Esophagus squamous epithelium (tissue), 5 donors: ENCODE measurements at regions not wholly inside any gene's neighbourhood (a gene's known extent, or its start where the extent isn't known, plus 50 kb on each side); places are given as distances from the start of the nearest gene placed in this dataset.

Experiments
- DNase-seq: peaks from one replicate; lab custom pipeline; 2025; lab: John Stamatoyannopoulos, UW
- H3K27ac ChIP-seq, 4 donors: fragments of 200-600 bp; sonication (generic); one replicate each; pipeline ENCODE4 v1.5.1; 2016 to 2019; ENCODE audit warnings: mild to moderate bottlenecking in 1 of 4
- H3K27me3 ChIP-seq, 4 donors: fragments of 200-600 bp; sonication (generic); 1 replicate in 3 of 4; 2 replicates in 1 of 4; pipeline versions ENCODE4 v1.5.1 to v1.6.0; 2017 to 2021; ENCODE audit warnings: antibody characterized with exemption in 1 of 4
- H3K36me3 ChIP-seq, 3 donors: fragments of 200-600 bp; sonication (generic); one replicate each; pipeline ENCODE4 v1.5.1; 2016 to 2019
- H3K4me1 ChIP-seq, 3 donors: fragments of 200-600 bp; sonication (generic); one replicate each; pipeline ENCODE4 v1.5.1; 2017 to 2019
- H3K4me3 ChIP-seq, 4 donors: fragments of 200-600 bp; sonication (generic); 1 replicate in 3 of 4; 2 replicates in 1 of 4; pipeline ENCODE4 v1.5.1; 2016 to 2019; ENCODE audit warnings: mild to moderate bottlenecking in 2 of 4, moderate library complexity in 1 of 4
- H3K9me3 ChIP-seq, 3 donors: fragments of 200-600 bp; sonication (generic); one replicate each; pipeline ENCODE4 v1.5.1; 2016 to 2019
- CTCF ChIP-seq, 6 experiments: fragments of 450-650 bp in 4 of 6; fragments of 200-600 bp in 2 of 6; sonication (generic) in 2 of 6; IDR thresholded peaks; one replicate each; pipeline ENCODE4 v1.5.1; 2016 to 2019; ENCODE audit warnings: antibody characterized with exemption in 6 of 6, mild to moderate bottlenecking in 4 of 6, moderate library complexity in 4 of 6
- POLR2A ChIP-seq, 4 donors: fragments of 450-650 bp; IDR thresholded peaks; one replicate each; pipeline ENCODE4 v1.6.1; 2017; ENCODE audit warnings: antibody characterized with exemption in 4 of 4, mild to moderate bottlenecking in 4 of 4, moderate library complexity in 3 of 4
- WGBS, 2 donors: methylation state at CpG; one replicate each; pipeline ENCODE4 v1.1.5; 2018; 5-methylcytosine and 5-hydroxymethylcytosine counted together
- intact Hi-C: fragments of 100-400 bp; cut with DNase I; formaldehyde crosslinking; loops from one replicate; pipeline ENCODE4 v1.15.0; 2022
- donor health status: DM: yes; HTN: yes; CAD: no.

DNA sequence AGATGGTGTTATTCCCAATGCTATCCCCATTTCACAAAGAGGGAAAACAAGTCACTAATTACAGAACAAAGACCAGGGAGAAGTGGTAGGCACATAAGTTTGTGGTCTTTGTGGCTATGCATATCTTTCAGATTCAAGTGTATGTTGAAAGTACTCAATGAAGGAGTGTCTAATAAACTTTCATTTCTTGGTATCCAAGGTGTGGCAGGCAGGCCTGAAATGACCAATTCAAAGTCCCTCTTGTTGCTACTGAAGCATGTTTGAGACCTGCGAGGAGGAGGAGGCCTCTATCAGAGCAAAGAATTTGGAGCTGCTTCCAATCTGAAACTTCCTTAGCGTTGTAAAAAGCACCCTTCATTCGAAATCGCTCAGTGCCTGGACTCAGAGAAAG lies 60.9 kb upstream of the KLF7 start:
- Histone ChIP-seq H3K9me3 (no peaks in the 10 kb centered on the region), H3K4me3 (peak overlapping the region in 1 of 4 donors; percentile 44), H3K27me3 (no peaks in the 10 kb centered on the region), H3K4me1 (peaks cover 0 to 26% (median 0%) of the 10 kb centered on the region in 3 donors), H3K27ac (peak overlapping the region in 2 of 4 donors; percentile 26 to 52), H3K36me3 (no peaks in the 10 kb centered on the region)
- intact Hi-C loops: no loop called here
- DNase-seq: no peak
- WGBS, 2 donors: 74 to 84% methylated on average over 3 to 4 of the region's 4 CpGs
- TF ChIP-seq POLR2A (IDR thresholded peaks at IDR 0.05) (no peak), CTCF (IDR thresholded peaks at IDR 0.05) (no peak)

- H3K36me3 ChIP-seq: no peaks in the 10 kb centered on the region
- H3K4me3 ChIP-seq: peak overlapping the region in 2 of 4 donors; percentile 18 to 44
- H3K27ac ChIP-seq: peak overlapping the region in 3 of 4 donors; percentile 26 to 59 (median 52)
- TF ChIP-seq POLR2A (IDR thresholded peaks at IDR 0.05) (no peak), CTCF (IDR thresholded peaks at IDR 0.05) (no peak)
- no peak for DNase-seq
- H3K27me3 ChIP-seq: no peaks in the 10 kb centered on the region
- H3K4me1 ChIP-seq: peaks cover 0 to 26% (median 0%) of the 10 kb centered on the region in 3 donors
- 69 to 72% methylated on average over 9 to 12 of the region's 18 CpGs for WGBS, 2 donors
- H3K9me3 ChIP-seq: no peaks in the 10 kb centered on the region
- intact Hi-C loops: no loop called here
Observed at GRCh38 chr2:207227062-207227748, 61.5 kb upstream of the KLF7 start.

DNA sequence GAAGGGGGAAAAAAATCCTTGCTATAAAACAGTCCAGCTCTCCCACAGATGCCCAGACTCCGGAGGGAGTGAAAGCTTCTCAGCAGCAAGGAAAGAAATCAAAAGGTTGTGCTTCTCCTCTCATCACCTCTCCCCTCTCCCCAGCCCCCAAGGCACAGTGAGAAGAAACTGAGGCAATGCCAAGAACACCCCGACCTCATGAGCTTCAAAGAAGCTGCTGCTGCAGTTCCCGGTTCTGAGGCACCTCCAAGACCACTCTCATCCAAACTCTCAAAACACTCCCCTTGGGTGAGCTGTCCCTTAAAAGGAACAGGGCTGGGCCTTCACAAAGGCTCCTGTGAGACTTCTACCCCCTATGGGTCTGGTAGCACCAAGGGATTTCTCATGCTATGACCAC lies 62.0 kb upstream of the KLF7 start:
- Histone ChIP-seq H3K4me3 (peak overlapping the region in 1 of 4 donors; percentile 18), H3K27ac (peak overlapping the region in 2 of 4 donors; percentile 26 to 52), H3K4me1 (peaks cover 0 to 26% (median 0%) of the 10 kb centered on the region in 3 donors), H3K36me3 (no peaks in the 10 kb centered on the region), H3K9me3 (no peaks in the 10 kb centered on the region), H3K27me3 (no peaks in the 10 kb centered on the region)
- intact Hi-C loops: no loop called here
- 60 to 79% methylated on average over 3 of the region's 3 CpGs for WGBS, 2 donors
- no peak for DNase-seq
- TF ChIP-seq POLR2A (IDR thresholded peaks at IDR 0.05) (no peak), CTCF (IDR thresholded peaks at IDR 0.05) (no peak)

DNA sequence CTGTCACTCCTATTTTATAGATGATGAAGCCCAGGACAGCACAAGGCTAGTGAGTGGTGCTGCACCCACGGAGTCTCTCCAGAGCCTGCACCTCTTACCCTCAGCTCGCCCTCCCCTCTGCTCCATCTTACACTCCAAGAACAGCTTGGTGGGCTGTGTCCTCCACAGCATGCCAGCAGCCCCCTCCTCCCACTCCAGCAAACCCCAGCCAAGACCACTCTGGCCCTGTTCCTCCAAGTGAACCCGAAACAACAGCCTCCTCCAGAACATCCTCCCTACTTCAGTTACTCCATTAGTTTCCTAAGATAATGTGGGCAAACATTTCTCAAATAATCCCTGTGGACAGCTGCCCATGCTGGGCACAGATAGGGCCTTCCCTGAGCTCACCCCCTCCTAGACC lies 62.7 kb upstream of the KLF7 start:
- intact Hi-C loops: no loop called here
- H3K4me3 ChIP-seq: no peak overlapping the region
- H3K9me3 ChIP-seq: no peaks in the 10 kb centered on the region
- no peaks in the 10 kb centered on the region for H3K27me3 ChIP-seq
- TF ChIP-seq CTCF (IDR thresholded peaks at IDR 0.05) (no peak), POLR2A (IDR thresholded peaks at IDR 0.05) (no peak)
- no peak for DNase-seq
- no peaks in the 10 kb centered on the region for H3K36me3 ChIP-seq
- H3K27ac ChIP-seq: no peak overlapping the region
- H3K4me1 ChIP-seq: peaks cover 0 to 26% (median 0%) of the 10 kb centered on the region in 3 donors
- 87 to 93% methylated on average over 2 to 3 of the region's 3 CpGs for WGBS, 2 donors

DNA sequence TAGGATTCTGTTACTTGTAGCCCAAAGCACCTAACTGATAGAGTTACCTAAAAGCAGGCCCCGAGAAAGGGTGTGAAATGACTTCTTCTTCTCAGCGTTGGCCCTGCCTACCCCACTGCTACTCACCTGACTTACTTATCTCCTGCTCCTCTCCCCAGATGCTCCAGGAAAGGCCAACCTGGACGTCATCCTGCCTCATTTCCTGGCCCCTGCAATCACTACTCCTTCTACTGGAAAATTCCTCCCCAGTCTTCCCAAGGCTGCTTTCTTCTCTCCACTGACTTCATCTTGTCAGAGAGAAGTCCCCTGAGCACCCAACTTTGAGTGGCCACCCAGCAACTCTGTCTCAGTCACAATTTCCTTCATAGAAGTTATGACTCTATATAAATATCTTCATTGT lies 63.4 kb upstream of the KLF7 start:
- no peaks in the 10 kb centered on the region for H3K27me3 ChIP-seq
- WGBS, 2 donors: 65 to 75% methylated on average over 3 of the region's 3 CpGs

More for the DNA sequence above, 63.4 kb upstream of the KLF7 start:
- TF ChIP-seq POLR2A (IDR thresholded peaks at IDR 0.05): no peak
- TF ChIP-seq CTCF (IDR thresholded peaks at IDR 0.05): no peak
- H3K4me3 ChIP-seq: no peak overlapping the region
- H3K27ac ChIP-seq: no peak overlapping the region
- intact Hi-C loops: no loop called here
- DNase-seq: no peak
- no peaks in the 10 kb centered on the region for H3K36me3 ChIP-seq
- no peaks in the 10 kb centered on the region for H3K9me3 ChIP-seq
- H3K4me1 ChIP-seq: peaks cover 0 to 26% (median 0%) of the 10 kb centered on the region in 3 donors
